GM12892 (cell line): ENCODE measurements at regions not wholly inside any gene's neighbourhood (a gene's known extent, or its start where the extent isn't known, plus 50 kb on each side); places are given as distances from the start of the nearest gene placed in this dataset.

Experiments
- DNase-seq: peaks from one replicate; pipeline ENCODE4 v3.0.0; 2011; ENCODE audit not compliant: insufficient read length
- FAIRE-seq: peaks from 2 replicates; lab custom pipeline; 2011; peaks lifted over from hg19 to GRCh38; lab: Jason Lieb, UNC
- POLR2A ChIP-seq: IDR thresholded peaks from 2 replicates; pipeline ENCODE4 v1.6.1; 2011; ENCODE audit warnings: low read depth, low read length, control low read depth
- POLR2AphosphoS5 ChIP-seq: IDR thresholded peaks from 2 replicates; pipeline ENCODE4 v1.6.1; 2011; ENCODE audit warnings: low read depth, low read length, control low read depth
- TAF1 ChIP-seq: IDR thresholded peaks from 2 replicates; pipeline ENCODE4 v1.6.1; 2011; ENCODE audit warnings: low read depth, mild to moderate bottlenecking, control low read depth, low read length, borderline replicate concordance

GRCh38 chr7:131883196-131883595, 326.8 kb upstream of the PODXL start:
- FAIRE-seq (no peak), DNase-seq (no peak)
- TF ChIP-seq POLR2AphosphoS5: no peak
- TF ChIP-seq POLR2A: no peak
- no peak for TF ChIP-seq TAF1

- DNase-seq (no peak), FAIRE-seq (no peak)
- TF ChIP-seq TAF1 (no peak), POLR2AphosphoS5 (no peak), POLR2A (no peak)
Observed at GRCh38 chr7:131882321-131882720, 325.9 kb upstream of the PODXL start.

- TF ChIP-seq POLR2A (no peak), POLR2AphosphoS5 (no peak), TAF1 (no peak)
- DNase-seq (no peak), FAIRE-seq (no peak)
Observed at GRCh38 chr7:131880078-131880477, 323.6 kb upstream of the PODXL start.

DNA sequence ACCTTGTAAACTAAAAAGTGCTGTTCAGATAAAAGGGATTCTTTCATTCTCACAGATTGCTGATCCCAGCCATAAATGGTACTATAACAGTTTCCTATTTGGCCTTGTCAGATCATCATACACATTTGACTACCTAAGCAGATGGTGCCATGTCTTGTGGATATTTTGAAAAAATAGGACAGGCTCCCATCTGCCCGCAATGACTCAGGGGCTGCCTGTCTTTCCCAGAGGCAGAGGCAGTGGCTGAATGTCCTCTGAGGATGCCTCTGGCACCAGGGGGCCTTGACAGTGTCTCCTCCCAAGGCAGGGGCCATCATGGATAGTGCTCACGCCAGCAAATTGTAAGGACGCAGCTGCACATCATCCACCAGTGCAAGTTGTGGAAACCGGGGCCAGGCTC, 323.0 kb upstream of the PODXL start:
- TF ChIP-seq POLR2AphosphoS5 (no peak), POLR2A (no peak), TAF1 (no peak)
- no peak for FAIRE-seq
- DNase-seq: no peak

DNA sequence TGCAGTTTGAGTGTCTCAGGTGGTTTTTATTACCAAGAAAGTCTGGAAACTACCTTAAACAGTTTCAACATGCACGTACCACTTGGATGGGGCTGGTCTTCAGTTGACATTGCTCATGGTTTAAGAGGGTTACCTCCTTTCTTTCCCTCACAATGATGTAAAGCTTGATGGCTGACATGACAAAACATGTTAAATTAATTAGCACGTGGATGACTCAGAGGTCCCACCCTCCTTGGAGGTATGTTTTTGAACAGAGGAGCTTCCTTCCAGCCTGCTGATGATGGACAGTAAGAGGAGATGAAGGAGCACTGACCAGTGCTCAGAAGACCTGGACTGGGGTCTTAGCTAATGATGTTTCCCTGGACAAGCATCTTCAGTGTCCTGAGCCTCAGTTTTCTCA, 322.3 kb upstream of the PODXL start:
- DNase-seq: no peak
- no peak for FAIRE-seq
- TF ChIP-seq POLR2AphosphoS5 (no peak), POLR2A (no peak), TAF1 (no peak)

- TF ChIP-seq POLR2A: no peak
- TF ChIP-seq TAF1: no peak
- no peak for TF ChIP-seq POLR2AphosphoS5
- FAIRE-seq: no peak
- DNase-seq: no peak
Observed at GRCh38 chr7:131873581-131873980, 317.2 kb upstream of the PODXL start.

DNA sequence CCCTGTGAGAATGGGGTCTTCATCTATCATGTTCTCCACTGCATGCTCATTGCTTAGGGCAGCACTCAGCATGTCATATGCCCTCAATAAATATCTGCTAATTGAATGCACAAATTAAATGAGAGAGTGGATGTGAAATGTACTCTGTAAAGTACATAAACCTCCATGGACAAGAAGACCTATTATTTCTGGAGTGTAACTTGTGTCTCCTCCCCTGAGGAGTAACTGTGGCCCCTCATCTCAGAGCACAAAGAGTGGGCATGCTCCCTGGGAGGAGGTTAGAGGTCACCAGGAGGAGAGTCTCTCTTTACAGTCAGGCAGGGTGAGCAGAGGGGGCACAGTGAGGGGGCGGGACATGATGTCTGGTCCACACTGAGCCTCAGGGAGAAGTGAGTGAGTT, 313.6 kb upstream of the PODXL start:
- DNase-seq: no peak
- no peak for FAIRE-seq
- no peak for TF ChIP-seq TAF1
- no peak for TF ChIP-seq POLR2AphosphoS5
- TF ChIP-seq POLR2A: no peak

DNA sequence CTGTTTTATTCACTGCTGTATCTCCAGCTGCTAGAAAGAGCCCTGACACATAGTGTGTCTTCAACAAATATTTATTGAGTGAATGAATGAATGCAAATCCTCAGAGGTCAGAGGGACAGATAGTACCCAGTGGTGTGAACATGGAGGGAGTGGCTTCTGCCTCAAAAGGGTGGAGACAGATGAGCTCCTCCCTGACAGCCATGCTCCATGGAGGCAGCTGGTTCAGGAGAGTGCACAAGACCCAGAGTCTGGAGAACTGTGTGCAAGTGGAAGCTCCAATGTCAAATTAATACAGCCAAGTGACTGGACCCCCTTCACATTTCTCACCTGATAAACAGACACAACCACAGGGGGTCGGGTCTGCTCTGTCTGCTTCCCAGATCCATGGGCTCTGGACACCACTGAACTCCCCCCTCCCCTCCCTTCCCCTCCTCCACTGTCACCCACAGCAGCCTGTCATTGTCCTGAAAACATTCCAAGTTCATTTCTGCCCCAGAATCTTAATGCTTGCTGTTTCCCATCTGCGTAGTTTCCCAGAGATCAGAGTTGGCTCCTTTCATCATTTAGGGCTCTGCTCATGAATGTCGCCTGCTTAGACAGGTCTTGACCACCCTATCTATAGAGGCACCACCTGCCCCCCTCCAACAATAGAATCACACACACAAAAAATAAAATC, 312.9 kb upstream of the PODXL start:
- TF ChIP-seq POLR2AphosphoS5: no peak
- no peak for TF ChIP-seq POLR2A
- no peak for TF ChIP-seq TAF1
- no peak for FAIRE-seq
- DNase-seq: no peak

DNA sequence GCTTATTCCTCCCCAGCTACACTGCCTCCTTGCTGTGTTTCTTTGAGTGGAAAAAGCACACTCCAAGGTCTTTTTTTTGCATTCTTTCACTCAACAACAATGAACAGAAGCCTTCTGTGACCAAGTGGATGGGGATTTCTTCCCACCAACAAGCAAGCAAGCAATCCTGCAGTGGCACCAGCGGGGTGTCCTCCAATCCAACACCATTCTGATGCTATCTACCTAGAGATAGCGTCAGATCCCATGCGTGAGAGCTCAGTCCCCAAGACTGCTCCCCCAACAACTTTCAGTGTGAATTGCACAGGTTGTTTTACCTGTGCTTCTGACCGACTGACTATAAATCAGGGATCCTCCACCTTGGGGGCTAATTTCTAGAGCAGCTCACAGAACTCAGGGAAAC, 311.0 kb upstream of the PODXL start:
- DNase-seq: no peak
- FAIRE-seq: no peak
- TF ChIP-seq POLR2AphosphoS5 (no peak), TAF1 (no peak)

GRCh38 chr7:131865911-131866310, 309.5 kb upstream of the PODXL start:
- FAIRE-seq (no peak), DNase-seq (no peak)
- TF ChIP-seq POLR2A (no peak), TAF1 (no peak), POLR2AphosphoS5 (no peak)

DNA sequence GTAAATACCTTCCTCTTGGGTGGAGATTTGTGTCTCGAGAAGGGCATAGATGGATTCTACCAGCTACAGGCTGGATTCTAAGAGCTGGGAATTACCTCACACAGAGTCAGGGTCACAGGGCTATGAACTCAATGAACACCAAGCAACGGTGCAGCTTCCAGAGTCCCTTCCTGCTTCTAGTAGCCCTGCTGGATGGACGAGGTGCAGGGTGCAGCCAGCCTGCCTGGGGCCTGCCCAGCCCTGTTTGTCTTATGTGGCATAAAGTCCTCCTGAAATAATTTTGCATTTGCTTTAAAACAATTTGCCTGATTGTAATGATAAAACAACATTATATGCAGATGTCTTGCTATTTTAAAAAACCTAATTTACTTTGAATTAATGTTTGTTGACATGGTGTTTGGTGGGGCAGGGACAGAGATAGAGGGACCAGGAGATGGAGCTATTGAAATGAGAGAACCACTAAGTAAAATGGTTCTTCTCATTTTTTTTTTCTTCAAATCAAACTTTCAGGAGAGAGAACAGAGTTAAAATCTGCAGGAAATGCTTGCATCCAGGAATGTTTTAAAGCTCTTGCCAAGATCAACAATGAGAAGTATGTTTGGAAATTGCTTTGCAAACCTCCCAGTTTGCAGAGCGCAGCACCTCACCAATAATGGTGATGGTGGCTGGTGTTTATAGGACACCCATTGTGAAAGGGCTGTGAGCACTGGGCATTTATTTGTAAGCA, 305.4 kb upstream of the PODXL start:
- FAIRE-seq: no peak
- DNase-seq: no peak
- TF ChIP-seq POLR2AphosphoS5: no peak

DNA sequence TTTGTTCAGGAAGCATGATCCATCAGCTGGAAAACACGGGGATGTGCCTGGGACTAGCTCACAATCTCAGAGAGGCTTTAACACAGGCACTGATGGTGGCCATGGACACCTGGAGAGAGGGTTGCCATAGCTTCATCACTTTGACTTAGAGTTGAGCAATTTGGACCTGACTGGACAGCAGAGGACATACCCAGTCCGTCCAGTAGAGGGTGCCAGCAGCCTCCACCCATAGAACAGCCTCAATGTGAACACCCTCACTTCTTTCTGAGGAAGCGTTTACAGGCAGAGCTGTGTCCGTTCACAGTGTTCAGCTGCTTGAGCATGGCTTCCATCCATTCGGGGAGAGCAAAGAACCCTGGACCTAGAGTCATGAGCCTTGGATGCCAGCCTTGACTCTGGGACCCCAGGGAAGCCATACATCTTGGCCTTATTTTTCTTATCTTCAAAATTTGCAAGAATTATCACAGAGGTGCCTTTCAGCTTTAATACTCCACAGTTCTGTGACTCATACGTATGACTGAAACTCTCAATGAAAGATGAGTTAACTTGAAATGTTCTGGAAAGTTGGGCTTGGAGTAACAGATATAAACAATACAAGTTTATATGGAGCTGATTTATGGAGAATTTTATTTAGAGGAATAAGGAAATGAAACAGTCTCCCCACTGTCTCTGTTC, 302.9 kb upstream of the PODXL start:
- peak; percentile 79 for FAIRE-seq
- TF ChIP-seq POLR2AphosphoS5 (no peak), POLR2A (no peak), TAF1 (no peak)

More for the DNA sequence above, 302.9 kb upstream of the PODXL start:
- peak; percentile 26 for DNase-seq
